GM13977 (cell line): ENCODE measurements at regions not wholly inside any gene's neighbourhood (a gene's known extent, or its start where the extent isn't known, plus 50 kb on each side); places are given as distances from the start of the nearest gene placed in this dataset.

Experiments used
- DNase-seq: peaks from one replicate; pipeline ENCODE4 v3.0.0; 2012; ENCODE audit warnings: low spot score
- in situ Hi-C: fragments of 300-500 bp; cut with MboI; formaldehyde crosslinking; loops from one replicate; pipeline ENCODE4 v1.12.0; 2022; ENCODE audit warnings: low sequenced_read_pairs, low pct_unique_long_range_greater_than_20kb, mixed read lengths, inconsistent platforms; ENCODE audit not compliant: unreplicated experiment
- TF ChIP-seq, protein P1 (sequence below): IDR thresholded peaks from 2 replicates; pipeline ENCODE4 v1.5.1; 2012; ENCODE audit warnings: mild to moderate bottlenecking, control low read depth; ENCODE audit not compliant: insufficient read depth; ENCODE audit errors: extremely low read depth, missing control alignments

- DNase-seq: no peak
- TF ChIP-seq, protein P1, sequence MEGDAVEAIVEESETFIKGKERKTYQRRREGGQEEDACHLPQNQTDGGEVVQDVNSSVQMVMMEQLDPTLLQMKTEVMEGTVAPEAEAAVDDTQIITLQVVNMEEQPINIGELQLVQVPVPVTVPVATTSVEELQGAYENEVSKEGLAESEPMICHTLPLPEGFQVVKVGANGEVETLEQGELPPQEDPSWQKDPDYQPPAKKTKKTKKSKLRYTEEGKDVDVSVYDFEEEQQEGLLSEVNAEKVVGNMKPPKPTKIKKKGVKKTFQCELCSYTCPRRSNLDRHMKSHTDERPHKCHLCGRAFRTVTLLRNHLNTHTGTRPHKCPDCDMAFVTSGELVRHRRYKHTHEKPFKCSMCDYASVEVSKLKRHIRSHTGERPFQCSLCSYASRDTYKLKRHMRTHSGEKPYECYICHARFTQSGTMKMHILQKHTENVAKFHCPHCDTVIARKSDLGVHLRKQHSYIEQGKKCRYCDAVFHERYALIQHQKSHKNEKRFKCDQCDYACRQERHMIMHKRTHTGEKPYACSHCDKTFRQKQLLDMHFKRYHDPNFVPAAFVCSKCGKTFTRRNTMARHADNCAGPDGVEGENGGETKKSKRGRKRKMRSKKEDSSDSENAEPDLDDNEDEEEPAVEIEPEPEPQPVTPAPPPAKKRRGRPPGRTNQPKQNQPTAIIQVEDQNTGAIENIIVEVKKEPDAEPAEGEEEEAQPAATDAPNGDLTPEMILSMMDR: no peak
- in situ Hi-C loops: no loop called here
These were observed 104.9 kb upstream of the TNR start for GRCh38 chr1:175848329-175848728.

- in situ Hi-C loops: no loop called here
- TF ChIP-seq, protein P1: no peak
- no peak for DNase-seq
These were observed 102.6 kb upstream of the TNR start for GRCh38 chr1:175845985-175846384.

GRCh38 chr1:175845338-175845737 is 101.9 kb upstream of the TNR start:
- TF ChIP-seq, protein P1: no peak
- in situ Hi-C loops: no loop called here
- no peak for DNase-seq

GRCh38 chr1:175844877-175845276 is 101.5 kb upstream of the TNR start:
- DNase-seq: no peak
- TF ChIP-seq, protein P1: no peak
- in situ Hi-C loops: no loop called here

DNA sequence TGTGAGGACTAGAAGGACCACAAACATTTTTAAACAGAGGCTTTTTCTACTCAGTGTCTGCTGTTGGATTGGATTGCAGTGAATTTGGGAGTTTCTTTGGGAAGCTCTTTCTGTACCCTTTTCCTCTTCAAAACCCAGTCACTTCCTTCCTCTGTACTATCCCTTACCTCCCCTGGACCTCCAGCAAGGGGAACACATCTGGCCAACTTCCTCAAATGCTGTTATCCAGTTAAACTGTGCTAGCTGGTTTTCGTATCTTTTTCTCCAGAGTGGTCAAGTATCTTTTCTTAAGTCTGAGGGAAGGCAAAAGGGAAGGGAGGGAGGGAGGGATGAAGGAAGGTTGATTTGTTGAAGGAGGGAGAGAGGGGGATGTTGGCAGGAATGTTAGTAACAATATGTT is 99.2 kb upstream of the TNR start:
- in situ Hi-C loops: no loop called here
- TF ChIP-seq, protein P1: no peak
- DNase-seq: no peak

DNA sequence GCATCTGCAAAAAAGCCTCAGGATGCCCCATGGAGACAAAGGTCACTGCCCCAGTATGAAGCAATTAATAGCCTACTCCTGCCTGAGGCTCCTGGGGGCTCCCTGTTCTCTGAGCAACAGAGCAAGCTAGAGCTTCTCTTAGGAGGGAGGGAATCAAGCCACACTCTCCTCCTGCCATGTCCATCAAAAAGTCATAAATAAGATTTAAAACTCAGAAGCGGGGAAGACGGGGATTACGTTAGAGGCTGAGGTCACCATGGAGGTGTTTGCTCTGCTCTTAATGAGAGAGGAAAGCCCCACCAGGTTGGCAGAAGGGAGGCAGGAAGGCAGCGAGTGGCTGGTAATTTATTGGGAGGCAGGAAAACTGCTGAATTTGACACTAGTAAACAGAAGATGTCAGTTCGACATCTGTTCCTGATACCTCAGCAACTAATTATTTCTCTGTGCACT is 98.4 kb upstream of the TNR start:
- in situ Hi-C loops: no loop called here
- TF ChIP-seq, protein P1: no peak
- DNase-seq: no peak

- DNase-seq: no peak
- TF ChIP-seq, protein P1: no peak
- in situ Hi-C loops: no loop called here
These were observed 97.4 kb upstream of the TNR start for GRCh38 chr1:175840787-175841186.
